HUES64 (cell line): ENCODE measurements at regions not wholly inside any gene's neighbourhood (a gene's known extent, or its start where the extent isn't known, plus 50 kb on each side); places are given as distances from the start of the nearest gene placed in this dataset.
A peak's percentile ranks its signal among the peaks of the same experiment; 100 is the strongest.

Experiments used
- H3K27ac ChIP-seq: 2 replicates; pipeline ENCODE4 v1.7.0; 2013; ENCODE audit warnings: low read depth, low read length, inconsistent platforms
- H3K27me3 ChIP-seq: 2 replicates; pipeline ENCODE4 v1.6.1; 2013; ENCODE audit warnings: mild to moderate bottlenecking, low read length; ENCODE audit not compliant: insufficient read depth
- H3K36me3 ChIP-seq: 2 replicates; pipeline ENCODE4 v1.6.1; 2013; ENCODE audit warnings: mild to moderate bottlenecking, low read length; ENCODE audit not compliant: insufficient read depth
- H3K4me1 ChIP-seq: 2 replicates; pipeline ENCODE4 v1.6.1; 2013; ENCODE audit warnings: mild to moderate bottlenecking, low read length, moderate library complexity; ENCODE audit not compliant: insufficient read depth
- H3K4me3 ChIP-seq: 2 replicates; pipeline ENCODE4 v1.5.1; 2013; ENCODE audit warnings: mild to moderate bottlenecking, low read length, moderate library complexity
- H3K9ac ChIP-seq: 2 replicates; pipeline ENCODE4 v1.6.1; 2013; ENCODE audit warnings: mild to moderate bottlenecking, low read depth, low read length
- H3K9me3 ChIP-seq: 2 replicates; pipeline ENCODE4 v1.6.1; 2013; ENCODE audit warnings: low read depth, low read length; ENCODE audit not compliant: insufficient read depth
- WGBS: fragments of 150-250, 120-280 bp; methylation state at CpG from one replicate; pipeline ENCODE4 v1.1.7; 2013; ENCODE audit warnings: missing lambda C conversion rate; 5-methylcytosine and 5-hydroxymethylcytosine counted together

GRCh38 chr21:15414057-15414456 is 315.7 kb upstream of the USP25 start:
- peaks cover 6% of the 10 kb centered on the region for H3K4me1 ChIP-seq
- 100% methylated on average over 1 of the region's 1 CpG for WGBS
- H3K9me3 ChIP-seq: no peaks in the 10 kb centered on the region
- H3K36me3 ChIP-seq: no peaks in the 10 kb centered on the region
- H3K27me3 ChIP-seq: no peaks in the 10 kb centered on the region
- H3K27ac ChIP-seq: no peak overlapping the region
- H3K9ac ChIP-seq: no peak overlapping the region
- no peak overlapping the region for H3K4me3 ChIP-seq

- Histone ChIP-seq H3K4me1 (peaks cover 6% of the 10 kb centered on the region), H3K9ac (no peak overlapping the region), H3K36me3 (no peaks in the 10 kb centered on the region), H3K27me3 (no peaks in the 10 kb centered on the region), H3K27ac (no peak overlapping the region), H3K4me3 (no peak overlapping the region), H3K9me3 (no peaks in the 10 kb centered on the region)
- 89% methylated on average over 2 of the region's 2 CpGs for WGBS
These were observed 314.1 kb upstream of the USP25 start for GRCh38 chr21:15415541-15416261.

GRCh38 chr21:15421441-15421881 is 308.3 kb upstream of the USP25 start:
- no peaks in the 10 kb centered on the region for H3K36me3 ChIP-seq
- no peaks in the 10 kb centered on the region for H3K9me3 ChIP-seq
- no peak overlapping the region for H3K9ac ChIP-seq
- H3K4me1 ChIP-seq: peaks cover 41% of the 10 kb centered on the region
- H3K4me3 ChIP-seq: no peak overlapping the region
- WGBS: 93% methylated on average over 5 of the region's 5 CpGs
- no peaks in the 10 kb centered on the region for H3K27me3 ChIP-seq
- no peak overlapping the region for H3K27ac ChIP-seq

- WGBS: 100% methylated on average over 1 of the region's 2 CpGs
- H3K9me3 ChIP-seq: no peaks in the 10 kb centered on the region
- H3K4me3 ChIP-seq: no peak overlapping the region
- H3K9ac ChIP-seq: no peak overlapping the region
- peaks cover 41% of the 10 kb centered on the region for H3K4me1 ChIP-seq
- no peaks in the 10 kb centered on the region for H3K36me3 ChIP-seq
- H3K27me3 ChIP-seq: no peaks in the 10 kb centered on the region
- no peak overlapping the region for H3K27ac ChIP-seq
These were observed 307.8 kb upstream of the USP25 start for GRCh38 chr21:15421947-15422346.

GRCh38 chr21:15422783-15423182 is 307.0 kb upstream of the USP25 start:
- Histone ChIP-seq H3K27ac (peak overlapping the region; percentile 92), H3K36me3 (no peaks in the 10 kb centered on the region), H3K9me3 (no peaks in the 10 kb centered on the region), H3K9ac (peak overlapping the region; percentile 12; the same call in 1 of the 2 replicates), H3K4me3 (no peak overlapping the region), H3K27me3 (no peaks in the 10 kb centered on the region), H3K4me1 (peaks cover 41% of the 10 kb centered on the region)
- WGBS: 86% methylated on average over 3 of the region's 3 CpGs

GRCh38 chr21:15423676-15424445 is 305.9 kb upstream of the USP25 start:
- H3K4me1 ChIP-seq: peaks cover 41% of the 10 kb centered on the region
- no peaks in the 10 kb centered on the region for H3K9me3 ChIP-seq
- peak overlapping the region; percentile 12; the same call in 1 of the 2 replicates for H3K9ac ChIP-seq
- no peaks in the 10 kb centered on the region for H3K36me3 ChIP-seq
- WGBS: 16% methylated on average over 4 of the region's 4 CpGs
- H3K4me3 ChIP-seq: 0 out of 2 replicates have a peak overlapping the region, but pooled peaks have one; percentile 25
- peak overlapping the region; percentile 92 for H3K27ac ChIP-seq
- H3K27me3 ChIP-seq: no peaks in the 10 kb centered on the region

- no peaks in the 10 kb centered on the region for H3K36me3 ChIP-seq
- no peaks in the 10 kb centered on the region for H3K27me3 ChIP-seq
- H3K9me3 ChIP-seq: no peaks in the 10 kb centered on the region
- 97% methylated on average over 2 of the region's 3 CpGs for WGBS
- H3K27ac ChIP-seq: peak overlapping the region; percentile 92; the same call in 1 of the 2 replicates
- H3K4me3 ChIP-seq: no peak overlapping the region
- peaks cover 41% of the 10 kb centered on the region for H3K4me1 ChIP-seq
- no peak overlapping the region for H3K9ac ChIP-seq
These were observed 304.7 kb upstream of the USP25 start for GRCh38 chr21:15425049-15425448.

- no peaks in the 10 kb centered on the region for H3K9me3 ChIP-seq
- H3K4me3 ChIP-seq: no peak overlapping the region
- H3K27me3 ChIP-seq: no peaks in the 10 kb centered on the region
- no peak overlapping the region for H3K9ac ChIP-seq
- WGBS: 78% methylated on average over 2 of the region's 2 CpGs
- H3K36me3 ChIP-seq: no peaks in the 10 kb centered on the region
- H3K27ac ChIP-seq: no peak overlapping the region
- H3K4me1 ChIP-seq: peaks cover 11% of the 10 kb centered on the region
These were observed 299.8 kb upstream of the USP25 start for GRCh38 chr21:15430023-15430422.

- 92% methylated on average over 3 of the region's 3 CpGs for WGBS
- Histone ChIP-seq H3K36me3 (no peaks in the 10 kb centered on the region), H3K4me1 (peaks cover 5% of the 10 kb centered on the region), H3K4me3 (no peak overlapping the region), H3K27ac (no peak overlapping the region), H3K9ac (no peak overlapping the region), H3K9me3 (no peaks in the 10 kb centered on the region), H3K27me3 (no peaks in the 10 kb centered on the region)
These were observed 299.2 kb upstream of the USP25 start for GRCh38 chr21:15430577-15430976.

GRCh38 chr21:15431053-15431452 is 298.7 kb upstream of the USP25 start:
- H3K4me3 ChIP-seq: no peak overlapping the region
- H3K4me1 ChIP-seq: peaks cover under 1% of the 10 kb centered on the region; the same call in 1 of the 2 replicates
- H3K36me3 ChIP-seq: no peaks in the 10 kb centered on the region
- no peaks in the 10 kb centered on the region for H3K9me3 ChIP-seq
- 100% methylated on average over 1 of the region's 1 CpG for WGBS
- H3K27me3 ChIP-seq: no peaks in the 10 kb centered on the region
- H3K27ac ChIP-seq: no peak overlapping the region
- H3K9ac ChIP-seq: no peak overlapping the region

GRCh38 chr21:15433091-15433490 is 296.7 kb upstream of the USP25 start:
- WGBS: 87% methylated on average over 4 of the region's 4 CpGs
- H3K4me1 ChIP-seq: peaks cover 5% of the 10 kb centered on the region

More at GRCh38 chr21:15433091-15433490, 296.7 kb upstream of the USP25 start:
- Histone ChIP-seq H3K36me3 (no peaks in the 10 kb centered on the region), H3K27ac (no peak overlapping the region), H3K27me3 (no peaks in the 10 kb centered on the region), H3K9me3 (no peaks in the 10 kb centered on the region), H3K9ac (no peak overlapping the region), H3K4me3 (no peak overlapping the region)
